HL-60 (cell line): ENCODE measurements at regions not wholly inside any gene's neighbourhood (a gene's known extent, or its start where the extent isn't known, plus 50 kb on each side); places are given as distances from the start of the nearest gene placed in this dataset.
"Not testable (repeated sequence)": the region's sequence is repeated elsewhere in the genome, so short reads cannot be mapped to it uniquely, and the experiment has no call there.

Experiments used
- DNase-seq, 2 experiments: peaks; one replicate each; pipeline ENCODE4 v3.0.0-alpha.2; 2010 to 2020; ENCODE audit warnings: low read depth in 1 of 2, low spot score in 1 of 2
- H3K27ac ChIP-seq: fragments of 250-450 bp; sonication (Bioruptor Pico); replicated peaks from 2 replicates; pipeline ENCODE4 v1.5.1; 2020; ENCODE audit warnings: mild to moderate bottlenecking, moderate library complexity
- H3K27me3 ChIP-seq: fragments of 250-450 bp; sonication (Bioruptor Pico); 2 replicates; pipeline ENCODE4 v1.5.1; 2021; ENCODE audit warnings: mild to moderate bottlenecking, moderate library complexity; ENCODE audit not compliant: insufficient read depth, poor library complexity, severe bottlenecking
- H3K4me3 ChIP-seq: replicated peaks from 2 replicates; pipeline ENCODE4 v1.5.1; 2011; ENCODE audit warnings: mild to moderate bottlenecking, control low read depth, low read length; ENCODE audit not compliant: insufficient read depth
- CTCF ChIP-seq: IDR thresholded peaks from one replicate; pipeline ENCODE4 v1.5.1; 2011; ENCODE audit warnings: low read length, control low read depth, inconsistent platforms; ENCODE audit not compliant: insufficient read depth
- GABPA ChIP-seq: IDR thresholded peaks from 2 replicates; pipeline ENCODE4 v1.6.1; 2012; ENCODE audit warnings: low read depth
- POLR2AphosphoS5 ChIP-seq: IDR thresholded peaks from 2 replicates; pipeline ENCODE4 v1.6.1; 2012; ENCODE audit warnings: low read depth
- REST ChIP-seq: IDR thresholded peaks from 2 replicates; pipeline ENCODE4 v1.6.1; 2012; ENCODE audit warnings: low read depth; ENCODE audit not compliant: insufficient replicate concordance
- SPI1 ChIP-seq: IDR thresholded peaks from 2 replicates; pipeline ENCODE4 v1.6.1; 2012; ENCODE audit warnings: low read depth, mild to moderate bottlenecking, borderline replicate concordance

GRCh38 chr2:176793792-176794191 is 418.8 kb upstream of the HNRNPA3 start:
- Histone ChIP-seq H3K27me3 (no peaks in the 10 kb centered on the region), H3K4me3 (no peak overlapping the region), H3K27ac (no peak overlapping the region)
- no peak for DNase-seq
- TF ChIP-seq GABPA (no peak), POLR2AphosphoS5 (no peak), REST (no peak), CTCF (no peak), SPI1 (no peak)

- DNase-seq, result no peak
- no peak overlapping the region for H3K27ac ChIP-seq
- no peak for TF ChIP-seq REST
- TF ChIP-seq CTCF, result no peak
- no peak for TF ChIP-seq POLR2AphosphoS5
- no peak for TF ChIP-seq SPI1
- TF ChIP-seq GABPA, result no peak
- H3K27me3 ChIP-seq, result no peaks in the 10 kb centered on the region
- no peak overlapping the region for H3K4me3 ChIP-seq
These were observed 418.2 kb upstream of the HNRNPA3 start for GRCh38 chr2:176794392-176794791.

- Histone ChIP-seq H3K4me3 (no peak overlapping the region), H3K27ac (no peak overlapping the region), H3K27me3 (no peaks in the 10 kb centered on the region)
- DNase-seq, result no peak
- TF ChIP-seq REST, result no peak
- TF ChIP-seq SPI1, result no peak
- TF ChIP-seq POLR2AphosphoS5, result no peak
- TF ChIP-seq CTCF, result no peak
- no peak for TF ChIP-seq GABPA
These were observed 416.8 kb upstream of the HNRNPA3 start for GRCh38 chr2:176795823-176796222.

GRCh38 chr2:176796677-176797076 is 415.9 kb upstream of the HNRNPA3 start:
- not testable (repeated sequence) for H3K27ac ChIP-seq, H3K4me3 ChIP-seq, DNase-seq, H3K27me3 ChIP-seq
